ENCODE measurements at regions not wholly inside any gene's neighbourhood (a gene's known extent, or its start where the extent isn't known, plus 50 kb on each side); places are given as distances from the start of the nearest gene placed in this dataset.

DNA sequence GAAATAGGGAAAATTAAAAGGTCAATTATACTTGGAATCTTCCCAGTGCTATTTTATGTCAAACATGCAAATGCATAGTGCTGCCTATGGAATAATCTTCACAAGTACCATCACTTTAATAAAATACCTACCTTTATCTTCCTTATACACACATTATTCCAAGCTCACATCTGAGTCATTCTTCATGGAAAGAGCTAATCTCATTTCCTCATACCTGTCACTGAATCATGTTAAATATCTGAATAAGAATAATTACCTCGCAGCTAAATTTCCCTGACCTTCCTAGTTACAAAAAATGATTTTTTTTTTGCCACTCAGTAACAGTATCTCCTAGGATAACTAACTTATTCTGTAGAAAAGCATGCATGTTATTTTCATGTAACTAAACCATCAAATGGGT lies 661.4 kb upstream of the HS3ST5 start:
- TF ChIP-seq CTCF (IDR thresholded peaks at IDR 0.05; ENCODE audit: insufficient read depth, low read length, poor library complexity, severe bottlenecking): no peak
- Histone ChIP-seq H3K36me3 (ENCODE audit: control insufficient read depth, insufficient read depth, low read length) (no peaks in the 10 kb centered on the region), H3K4me3 (replicated peaks; ENCODE audit: low read depth, low read length) (no peak overlapping the region), H3K27me3 (replicated peaks; ENCODE audit: control insufficient read depth, insufficient read depth, low read length) (no peaks in the 10 kb centered on the region)
- DNase-seq (ENCODE audit: extremely low read depth, insufficient read length): no peak

DNA sequence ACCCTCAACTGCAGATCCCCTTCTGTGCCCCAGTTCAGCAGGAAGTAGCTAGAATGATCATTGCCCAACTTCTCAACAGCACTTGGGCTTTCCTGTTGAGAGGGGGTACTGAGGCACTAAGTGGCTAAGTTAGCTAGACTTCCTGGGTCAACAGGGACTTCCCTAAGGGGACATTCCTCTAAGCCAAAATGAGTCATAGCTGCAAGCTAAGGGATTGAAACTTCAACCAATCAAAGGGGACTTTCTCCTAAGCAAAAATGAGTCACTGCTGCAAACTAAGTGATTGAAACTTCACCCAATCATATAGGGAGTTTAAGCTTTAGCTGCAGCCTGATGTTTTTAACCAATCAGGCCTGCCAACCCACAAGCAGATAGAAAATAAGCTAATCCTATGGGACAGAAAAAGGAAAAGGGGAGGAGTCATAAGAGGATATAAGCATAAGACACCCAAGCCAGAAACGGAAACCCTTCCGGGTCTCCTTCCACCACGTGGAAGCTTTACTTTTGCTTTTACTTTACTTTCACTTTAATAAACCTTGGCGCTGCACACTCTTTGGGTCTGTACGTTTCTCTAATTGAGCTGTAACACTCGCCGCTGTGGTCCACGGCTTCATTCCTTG lies 659.0 kb upstream of the HS3ST5 start:
- no peak for DNase-seq (ENCODE audit: extremely low read depth, insufficient read length)
- peak overlapping the region; percentile 31; the same call in 1 of the 2 replicates for H3K4me3 ChIP-seq (replicated peaks; ENCODE audit: low read depth, low read length)
- no peaks in the 10 kb centered on the region for H3K36me3 ChIP-seq (ENCODE audit: control insufficient read depth, insufficient read depth, low read length)
- no peak for TF ChIP-seq CTCF (IDR thresholded peaks at IDR 0.05; ENCODE audit: insufficient read depth, low read length, poor library complexity, severe bottlenecking)
- no peaks in the 10 kb centered on the region for H3K27me3 ChIP-seq (replicated peaks; ENCODE audit: control insufficient read depth, insufficient read depth, low read length)

GRCh38 chr6:115000736-115001135 lies 657.9 kb upstream of the HS3ST5 start:
- DNase-seq (ENCODE audit: extremely low read depth, insufficient read length): no peak
- H3K36me3 ChIP-seq (ENCODE audit: control insufficient read depth, insufficient read depth, low read length): no peaks in the 10 kb centered on the region

DNA sequence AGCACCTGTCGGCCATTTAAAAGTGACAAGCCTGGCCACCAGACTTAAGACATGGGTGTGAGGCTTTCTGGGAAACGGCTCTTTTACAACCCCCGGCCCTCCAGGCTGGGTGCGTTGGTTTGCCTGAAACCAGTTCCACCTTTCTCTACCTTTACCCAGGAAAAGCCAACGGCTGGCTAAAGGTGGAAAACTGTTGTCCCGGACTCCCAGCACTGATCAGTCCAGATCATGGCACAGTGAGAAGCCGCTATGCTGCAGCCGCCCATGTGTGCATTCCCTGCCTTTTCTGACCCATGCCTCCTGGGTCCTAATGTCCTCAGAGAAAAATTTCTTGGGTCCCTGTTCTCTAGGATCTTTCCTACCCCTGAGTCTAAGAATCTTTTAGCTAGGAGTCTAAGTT lies 655.7 kb upstream of the HS3ST5 start:
- peak overlapping the region; percentile 47 for H3K4me3 ChIP-seq (replicated peaks; ENCODE audit: low read depth, low read length)
- TF ChIP-seq CTCF (IDR thresholded peaks at IDR 0.05; ENCODE audit: insufficient read depth, low read length, poor library complexity, severe bottlenecking): no peak
- no peaks in the 10 kb centered on the region for H3K36me3 ChIP-seq (ENCODE audit: control insufficient read depth, insufficient read depth, low read length)

More at GRCh38 chr6:115000736-115001135, 657.9 kb upstream of the HS3ST5 start:
- no peak for TF ChIP-seq CTCF (IDR thresholded peaks at IDR 0.05; ENCODE audit: insufficient read depth, low read length, poor library complexity, severe bottlenecking)
- no peak overlapping the region for H3K4me3 ChIP-seq (replicated peaks; ENCODE audit: low read depth, low read length)
- H3K27me3 ChIP-seq (replicated peaks; ENCODE audit: control insufficient read depth, insufficient read depth, low read length): no peaks in the 10 kb centered on the region

DNA sequence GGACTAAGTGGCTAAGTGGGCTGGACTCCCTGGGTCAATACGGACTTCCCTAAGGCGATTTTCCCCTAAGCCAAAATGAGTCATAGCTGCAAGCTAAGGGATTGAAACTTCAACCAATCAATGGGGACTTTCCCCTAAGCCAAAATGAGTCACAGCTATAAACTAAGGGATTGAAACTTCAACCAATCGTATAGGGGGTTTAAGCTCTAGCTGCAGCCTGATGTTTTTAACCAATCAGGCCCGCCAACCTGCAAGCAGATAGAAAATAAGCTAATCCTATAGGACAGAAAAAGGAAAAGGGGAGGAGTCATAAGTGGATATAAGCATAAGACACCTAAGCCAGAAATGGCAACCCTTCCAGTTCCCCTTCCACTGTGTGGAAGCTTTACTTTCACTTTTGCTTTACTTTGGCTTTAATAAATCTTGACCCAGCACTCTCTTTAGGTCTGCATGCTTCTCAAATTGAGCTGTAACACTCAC lies 655.0 kb upstream of the HS3ST5 start:
- DNase-seq (ENCODE audit: extremely low read depth, insufficient read length): no peak

More for the DNA sequence above, 655.7 kb upstream of the HS3ST5 start:
- H3K27me3 ChIP-seq (replicated peaks; ENCODE audit: control insufficient read depth, insufficient read depth, low read length): no peaks in the 10 kb centered on the region
- DNase-seq (ENCODE audit: extremely low read depth, insufficient read length): no peak

More for the DNA sequence above, 655.0 kb upstream of the HS3ST5 start:
- no peaks in the 10 kb centered on the region for H3K36me3 ChIP-seq (ENCODE audit: control insufficient read depth, insufficient read depth, low read length)
- peak overlapping the region; percentile 47 for H3K4me3 ChIP-seq (replicated peaks; ENCODE audit: low read depth, low read length)
- H3K27me3 ChIP-seq (replicated peaks; ENCODE audit: control insufficient read depth, insufficient read depth, low read length): no peaks in the 10 kb centered on the region
- TF ChIP-seq CTCF (IDR thresholded peaks at IDR 0.05; ENCODE audit: insufficient read depth, low read length, poor library complexity, severe bottlenecking): no peak
